AML-193 (cell line): ENCODE measurements at regions not wholly inside any gene's neighbourhood (a gene's known extent, or its start where the extent isn't known, plus 50 kb on each side); places are given as distances from the start of the nearest gene placed in this dataset.

Source experiments
- DNase-seq, 2 experiments: peaks; one replicate each; lab custom pipeline; 2025; lab: John Stamatoyannopoulos, UW

DNA sequence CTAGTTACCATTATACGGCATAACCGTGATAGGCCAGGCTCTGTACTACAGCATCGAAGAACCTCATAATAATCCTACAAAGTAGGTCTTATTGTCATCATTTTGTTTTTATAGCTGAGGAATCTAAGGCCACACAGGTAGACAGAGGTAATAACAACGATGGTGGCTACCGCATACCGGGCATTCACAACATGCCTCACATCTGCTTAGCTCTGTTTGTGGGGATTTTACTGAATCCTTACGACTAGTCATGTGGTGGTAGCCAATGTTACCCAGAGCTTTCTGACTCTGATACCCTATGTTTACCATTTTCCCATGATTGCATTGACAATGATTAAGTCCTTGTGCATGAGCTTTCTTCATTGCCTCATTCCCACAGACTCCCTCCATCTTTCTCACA is 269.4 kb downstream of the TCF7L2 start:
- DNase-seq = no peak

DNA sequence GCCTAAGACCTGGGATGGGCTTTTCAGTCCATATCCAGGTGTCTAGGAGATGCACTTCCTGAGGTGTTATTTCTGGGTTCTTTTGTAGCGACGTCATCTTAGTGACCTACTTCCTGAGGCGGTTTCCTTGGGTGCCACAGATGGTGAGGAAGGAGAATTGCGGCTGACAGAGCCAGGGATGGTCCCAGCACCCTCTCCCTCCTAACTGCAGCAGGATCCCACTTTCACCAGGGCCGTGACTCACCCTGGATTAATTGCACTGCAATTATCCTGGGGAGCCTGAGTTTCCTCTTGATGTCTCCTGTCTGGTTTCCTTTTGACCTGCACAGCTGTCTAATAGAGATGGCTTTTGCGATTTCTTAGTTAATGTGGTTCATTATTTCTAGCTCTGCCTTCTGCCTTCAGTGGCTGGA is 271.7 kb downstream of the TCF7L2 start:
- no peak for DNase-seq

DNA sequence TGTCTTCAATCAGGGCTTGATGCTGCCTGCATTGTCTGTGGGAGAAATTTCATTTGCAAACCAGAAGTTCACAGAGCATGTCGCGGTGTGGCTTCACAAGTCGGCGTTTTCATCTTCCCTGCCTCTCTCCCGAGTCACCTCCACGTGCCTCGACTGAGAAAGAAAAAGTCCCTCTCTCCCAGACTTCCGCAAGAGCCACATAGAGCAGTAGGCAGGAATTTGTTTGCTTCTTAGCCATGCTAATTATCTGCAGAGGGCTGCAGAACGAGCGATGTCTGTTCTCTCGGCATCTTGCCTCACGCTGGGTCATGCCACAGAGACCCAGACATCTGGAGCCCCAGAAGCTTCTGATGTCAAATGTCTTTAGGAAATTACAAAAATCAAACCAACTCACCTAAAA is 272.2 kb downstream of the TCF7L2 start:
- DNase-seq = no peak

DNA sequence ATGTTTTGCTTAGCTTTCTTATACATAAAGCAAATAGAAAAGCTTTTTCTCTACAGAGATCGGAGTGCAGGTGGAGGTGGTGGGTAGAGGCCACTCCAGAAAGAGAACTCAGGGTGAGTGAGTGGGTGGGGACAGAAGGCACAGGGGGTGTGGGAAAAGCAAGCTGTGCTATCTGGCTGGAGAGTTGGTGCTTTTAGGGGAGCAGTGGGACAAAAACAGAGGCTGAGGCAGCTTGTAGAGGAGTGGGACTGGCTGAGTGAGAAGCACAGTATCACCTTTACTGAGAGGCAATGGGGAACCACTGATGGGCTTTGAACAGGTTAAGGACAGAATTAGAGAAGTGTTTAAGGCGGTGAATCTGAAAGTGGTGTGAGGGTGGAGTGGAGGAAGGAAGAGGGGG is 275.3 kb downstream of the TCF7L2 start:
- DNase-seq = no peak

DNA sequence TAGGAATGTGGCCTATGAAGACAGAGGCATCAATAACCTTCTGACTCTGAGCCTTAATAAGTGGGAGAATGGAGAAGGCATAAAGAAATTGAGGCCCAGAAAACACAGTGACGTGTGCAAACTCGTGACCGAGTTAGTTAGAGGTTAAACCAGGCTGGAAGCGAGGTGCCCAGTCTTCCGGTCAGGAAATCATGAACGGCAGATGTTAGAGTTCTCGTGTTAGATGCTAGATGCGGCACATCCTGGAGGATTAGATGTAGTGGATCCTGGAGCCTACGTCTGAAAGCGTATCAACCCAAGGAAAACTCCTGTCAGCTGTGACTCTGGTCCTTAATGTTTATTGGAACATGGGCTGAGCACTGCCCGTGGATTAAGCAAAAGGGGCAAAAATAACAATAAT is 275.9 kb downstream of the TCF7L2 start:
- no peak for DNase-seq

DNA sequence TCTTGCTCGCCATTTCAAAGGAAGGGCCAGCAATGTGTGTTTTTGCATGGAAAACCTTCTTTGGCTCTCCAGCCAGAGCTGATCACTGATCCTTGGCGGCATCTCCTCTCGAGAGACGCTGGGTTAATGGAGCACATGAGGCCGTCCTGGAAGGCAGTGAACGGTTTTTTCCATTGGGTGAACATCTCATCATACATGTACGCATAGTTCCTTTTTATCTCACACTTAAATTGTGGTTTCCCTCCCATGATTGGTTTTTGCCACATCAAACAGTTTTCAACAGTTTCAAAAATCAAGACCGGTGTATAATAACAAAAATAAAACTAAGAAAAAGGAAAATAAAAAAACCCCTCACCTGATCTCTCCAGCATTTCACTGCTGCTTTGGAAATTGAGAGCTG is 276.4 kb downstream of the TCF7L2 start:
- DNase-seq = no peak

DNA sequence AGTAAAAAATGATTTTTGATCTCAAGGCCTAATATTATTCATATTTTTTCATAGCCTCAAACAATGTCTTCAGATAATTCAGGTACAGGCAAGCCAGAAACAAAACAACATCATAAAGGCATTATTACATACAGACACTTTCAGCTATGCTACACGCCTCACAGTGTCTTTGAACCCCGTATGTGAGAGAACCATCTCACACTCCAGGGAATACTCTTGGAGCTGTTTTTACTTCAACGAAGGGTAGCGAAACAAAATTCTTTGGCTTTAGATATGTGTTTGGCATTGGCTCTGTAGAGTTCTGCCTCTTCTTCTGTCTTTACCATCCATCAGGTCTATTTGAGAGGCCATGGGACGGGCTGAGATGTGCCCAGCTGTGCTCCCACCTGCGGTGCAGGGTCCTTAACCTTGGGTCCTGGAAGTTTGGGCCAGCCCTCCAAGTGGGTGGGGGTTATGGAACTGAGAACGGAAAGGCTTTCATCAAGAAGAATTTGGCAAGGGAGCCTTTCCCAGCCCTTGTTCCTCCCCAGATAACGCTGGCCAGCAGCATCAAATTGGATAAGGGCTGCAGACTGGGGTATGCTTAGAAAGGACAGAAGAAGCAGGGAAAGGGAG is 276.9 kb downstream of the TCF7L2 start:
- no peak for DNase-seq

DNA sequence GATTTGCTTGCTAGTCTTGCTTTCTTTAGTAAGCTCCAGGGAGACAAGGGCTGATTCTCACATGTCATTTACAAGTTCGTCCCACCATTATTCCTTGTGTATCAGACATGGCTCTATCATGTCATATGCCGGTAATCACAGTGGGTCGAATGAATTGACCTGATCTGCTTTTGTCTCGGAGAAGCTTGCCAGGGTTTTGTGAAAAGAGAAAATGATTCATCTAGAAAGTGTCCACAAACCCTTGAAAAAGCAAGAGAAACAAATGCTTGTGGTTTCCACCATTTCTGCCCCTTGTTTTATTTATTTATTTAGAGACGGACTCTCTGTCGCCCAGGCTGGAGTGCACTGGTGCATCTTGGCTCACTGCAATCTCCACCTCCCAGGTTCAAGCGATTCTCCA is 278.5 kb downstream of the TCF7L2 start:
- DNase-seq = no peak

DNA sequence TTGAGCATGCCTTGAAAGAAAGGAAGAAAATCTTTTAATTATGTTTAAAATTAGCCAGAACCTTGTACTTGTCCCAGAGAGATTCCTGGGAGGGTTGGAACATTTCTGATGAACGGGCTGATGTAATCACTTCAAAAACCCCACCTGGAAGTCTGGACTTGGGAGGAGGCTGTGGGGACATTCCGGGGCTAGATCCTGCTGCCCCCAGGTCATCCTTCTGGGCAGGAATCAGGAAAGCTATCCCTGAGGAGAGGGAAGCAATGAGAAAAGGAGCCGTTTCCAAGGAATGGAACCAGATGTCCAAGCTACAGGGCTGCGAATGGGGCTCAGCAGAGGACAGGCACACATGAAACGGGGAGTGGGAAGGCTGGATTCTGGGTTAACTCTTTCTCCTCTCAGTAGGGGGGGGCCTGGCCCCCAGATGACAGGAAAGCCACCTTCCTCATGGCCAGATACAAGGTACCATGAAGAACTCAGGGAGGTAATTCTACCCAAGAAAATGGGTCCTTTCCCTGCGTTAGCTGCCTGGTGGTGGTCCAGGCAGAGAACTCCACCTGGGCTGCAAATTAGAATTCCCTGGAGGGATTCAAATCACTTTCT is 280.1 kb downstream of the TCF7L2 start:
- no peak for DNase-seq

DNA sequence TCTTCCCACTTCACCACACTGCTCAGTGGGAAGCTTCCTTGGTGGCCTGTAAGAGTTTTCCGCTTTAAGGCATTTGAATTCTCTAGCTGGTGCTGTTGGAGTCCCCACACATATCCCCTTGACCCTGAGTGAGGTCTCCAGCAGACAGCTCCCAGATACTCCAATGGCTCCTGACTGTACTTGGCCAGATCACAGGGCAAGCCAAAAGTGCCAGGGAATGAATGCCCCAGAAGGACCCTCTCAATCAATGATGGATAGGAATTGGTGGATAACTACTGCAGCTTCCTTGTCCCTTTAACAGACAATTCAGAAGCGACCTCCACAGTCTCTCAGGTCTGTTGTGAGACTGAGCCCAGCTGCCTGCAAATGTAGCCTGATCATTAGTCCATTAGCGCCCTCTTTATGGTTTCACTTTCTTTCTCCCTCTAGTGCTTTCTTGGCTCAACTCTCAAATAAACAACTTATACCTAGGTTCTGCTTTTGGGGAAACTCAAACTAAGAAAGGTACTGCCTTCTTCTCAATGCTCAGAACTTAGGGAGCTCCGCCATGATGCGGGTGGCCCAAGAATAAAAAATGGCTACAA is 283.0 kb downstream of the TCF7L2 start:
- DNase-seq = no peak

DNA sequence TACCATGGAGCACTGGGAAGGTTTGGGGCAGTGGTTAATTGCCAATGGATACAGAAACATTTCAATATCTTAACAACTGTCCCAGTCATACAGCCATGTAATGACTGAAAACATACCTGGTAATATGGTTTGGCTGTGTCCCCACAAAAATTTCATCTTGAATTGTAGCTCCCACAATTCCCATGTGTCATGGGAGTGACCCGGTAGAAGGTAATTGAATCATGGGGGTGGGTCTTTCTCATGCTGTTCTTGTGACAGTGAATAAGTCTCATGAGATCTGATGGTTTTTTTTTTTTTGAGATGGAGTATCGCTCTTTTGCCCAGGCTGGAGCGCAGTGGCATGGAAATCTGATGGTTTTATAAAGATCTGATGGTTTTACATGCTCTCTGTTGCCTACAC is 284.4 kb downstream of the TCF7L2 start:
- no peak for DNase-seq

DNA sequence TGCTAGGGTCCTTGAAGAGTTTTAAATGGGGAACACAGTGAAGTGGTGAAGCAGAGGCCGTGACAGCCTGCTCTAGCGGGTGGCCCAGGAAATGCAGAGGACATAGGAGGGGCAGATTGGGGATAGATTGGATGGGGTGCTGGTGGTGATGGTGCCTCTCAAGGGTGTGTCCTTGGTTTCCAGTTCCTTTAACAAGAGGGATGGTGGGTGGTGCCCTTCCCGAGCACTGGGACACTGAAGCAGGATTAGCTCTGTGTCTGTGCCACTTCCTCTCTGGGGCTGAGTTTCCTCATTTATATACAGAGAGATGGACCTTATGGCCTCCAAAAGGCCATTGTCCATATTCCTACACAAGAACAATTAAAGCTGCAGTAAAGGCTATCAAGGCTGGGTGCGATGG is 285.5 kb downstream of the TCF7L2 start:
- DNase-seq = no peak

DNA sequence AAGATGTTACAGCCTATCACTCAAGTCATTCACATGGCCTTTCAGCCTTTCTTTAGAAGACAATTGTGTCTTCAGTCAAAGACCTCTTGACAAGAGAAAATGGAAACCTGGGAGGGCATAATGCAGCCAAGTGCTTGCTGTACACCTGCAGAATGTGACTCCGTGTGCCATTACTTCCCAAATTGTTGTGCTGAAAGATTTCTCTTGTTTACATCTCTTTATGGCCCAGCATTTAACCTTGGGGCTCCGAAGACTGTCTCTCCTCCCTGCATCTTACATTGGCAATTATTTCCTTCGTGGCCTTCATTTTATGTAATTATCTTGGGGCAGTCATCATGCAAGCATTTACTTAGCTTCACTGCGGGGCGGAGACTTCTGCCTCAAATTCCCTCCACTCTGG is 287.0 kb downstream of the TCF7L2 start:
- no peak for DNase-seq

DNA sequence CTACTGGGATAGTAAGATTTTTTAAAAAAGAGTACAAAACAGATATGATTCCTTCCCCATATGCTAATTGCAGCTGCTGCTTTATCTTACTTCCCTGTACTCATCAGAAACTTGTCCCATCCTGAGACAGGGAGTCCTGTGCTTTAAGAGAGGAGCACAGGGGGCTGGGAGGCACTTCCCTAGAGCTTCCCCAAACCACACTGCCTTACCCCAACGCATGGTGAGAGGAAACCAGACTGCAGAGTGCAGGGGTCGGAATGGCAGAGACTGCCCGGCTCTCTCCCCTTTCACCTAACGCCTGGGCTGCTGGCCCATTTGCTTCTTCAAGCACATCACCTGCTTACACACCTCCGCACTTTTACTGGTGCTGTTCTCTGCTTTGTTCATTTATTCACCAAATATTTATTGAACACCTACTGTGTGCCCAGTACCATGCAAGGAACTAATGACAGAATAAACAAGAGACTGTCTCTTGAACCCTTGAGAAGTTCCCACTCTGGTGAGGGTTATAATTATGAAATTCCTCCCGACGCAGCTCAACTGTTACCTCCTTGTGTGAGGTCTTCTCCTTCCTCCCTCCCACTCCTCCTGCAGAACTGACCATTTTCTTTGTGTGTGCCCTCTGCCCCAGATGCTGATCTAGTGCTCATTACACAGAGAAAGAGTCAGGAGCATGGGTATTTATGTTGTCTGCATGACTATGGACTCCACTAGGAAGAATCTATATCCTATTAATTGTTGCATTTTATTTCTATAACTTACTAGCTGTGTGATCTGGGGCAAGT is 289.7 kb downstream of the TCF7L2 start:
- no peak for DNase-seq

DNA sequence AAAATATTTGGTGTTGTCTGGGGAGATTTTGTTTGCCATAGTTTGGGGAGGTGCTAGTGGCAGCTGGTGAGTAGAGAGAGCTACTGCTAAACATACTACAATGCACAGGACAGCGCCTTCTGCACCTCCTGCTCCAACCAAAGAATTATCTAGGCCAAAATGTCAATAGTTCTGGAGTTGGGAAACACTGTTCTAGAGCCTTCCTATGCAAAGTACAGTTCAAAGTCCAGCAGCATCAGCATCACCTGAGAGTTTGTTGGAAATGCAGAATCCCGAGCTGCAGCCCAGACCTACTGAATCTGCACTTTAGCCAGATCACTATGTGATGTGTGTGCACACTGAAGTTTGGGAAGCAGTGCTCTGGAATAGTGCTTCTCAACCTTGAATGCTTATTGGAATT is 290.7 kb downstream of the TCF7L2 start:
- DNase-seq = no peak

DNA sequence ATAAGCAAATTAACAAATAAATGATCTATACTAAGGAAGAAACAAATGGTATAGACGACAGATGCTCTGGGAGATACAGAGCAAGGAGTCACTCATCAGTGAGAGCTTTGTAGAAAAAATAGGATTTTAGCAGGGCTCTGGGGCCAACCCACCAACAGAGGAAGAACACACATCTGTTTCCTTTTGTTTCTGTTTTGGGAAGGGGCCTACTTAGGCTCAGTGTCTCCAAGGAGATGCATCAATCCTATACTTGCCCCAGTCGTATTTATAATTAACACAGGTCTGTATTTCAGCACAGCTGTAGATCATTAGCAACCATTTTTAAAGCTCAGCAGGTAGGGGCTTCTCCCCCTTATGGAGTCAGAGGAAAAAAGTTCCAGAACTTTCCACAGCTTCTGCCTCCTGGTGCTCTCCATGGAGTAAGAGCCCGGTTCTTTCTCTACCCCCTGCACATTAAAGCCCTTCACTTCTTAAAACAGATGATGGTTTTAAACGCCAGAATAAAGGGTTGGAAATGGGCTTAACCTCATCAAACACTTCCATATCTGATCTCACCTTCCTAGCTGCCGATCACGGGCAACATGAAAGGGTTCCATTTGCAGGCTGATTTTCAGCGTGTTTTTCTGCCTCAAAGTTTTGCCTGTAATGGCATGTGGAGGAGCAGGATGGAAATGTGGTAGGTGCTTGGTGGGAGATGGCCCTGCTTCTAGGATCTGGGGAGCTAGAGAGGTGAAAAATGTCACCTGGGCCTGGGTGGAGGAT is 291.7 kb downstream of the TCF7L2 start:
- DNase-seq = no peak

DNA sequence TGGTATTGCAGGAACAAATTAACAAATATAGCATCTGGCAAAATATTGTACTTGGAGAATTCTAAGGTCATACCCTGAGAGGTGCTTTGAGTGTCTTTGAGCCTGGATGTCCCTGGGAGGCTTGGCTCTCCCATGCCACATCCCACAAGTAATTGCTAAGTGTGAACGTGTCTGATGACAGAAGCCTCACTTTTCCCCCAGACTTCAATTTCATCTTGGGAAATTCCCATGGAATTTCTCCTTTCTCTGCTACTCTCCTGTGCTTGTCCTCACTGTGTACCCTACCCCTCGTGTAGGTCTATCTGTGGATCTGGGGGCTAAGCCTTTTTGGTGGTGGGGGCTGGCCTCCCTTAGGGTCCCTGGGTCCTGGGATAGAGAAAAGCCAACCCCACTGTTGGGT is 293.3 kb downstream of the TCF7L2 start:
- no peak for DNase-seq

DNA sequence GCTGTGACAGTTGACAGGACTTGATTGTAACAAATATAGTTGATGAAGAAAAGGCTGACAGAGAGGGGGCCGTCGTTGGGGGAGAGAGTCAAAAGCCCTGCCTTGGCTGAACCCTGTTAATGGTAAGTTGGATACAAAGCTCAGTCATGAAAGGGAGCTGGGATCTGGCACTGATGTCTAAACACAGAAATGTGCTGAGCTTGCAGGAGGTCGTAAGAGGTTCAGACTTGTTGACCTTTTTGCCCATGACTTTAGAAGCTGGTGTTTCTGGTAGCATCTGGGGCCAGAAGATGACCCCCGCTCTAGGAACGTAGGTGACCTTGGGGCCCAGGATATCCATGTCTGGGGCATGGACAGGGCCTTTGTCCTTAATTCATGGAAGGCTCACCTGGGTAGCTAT is 294.7 kb downstream of the TCF7L2 start:
- DNase-seq = no peak

DNA sequence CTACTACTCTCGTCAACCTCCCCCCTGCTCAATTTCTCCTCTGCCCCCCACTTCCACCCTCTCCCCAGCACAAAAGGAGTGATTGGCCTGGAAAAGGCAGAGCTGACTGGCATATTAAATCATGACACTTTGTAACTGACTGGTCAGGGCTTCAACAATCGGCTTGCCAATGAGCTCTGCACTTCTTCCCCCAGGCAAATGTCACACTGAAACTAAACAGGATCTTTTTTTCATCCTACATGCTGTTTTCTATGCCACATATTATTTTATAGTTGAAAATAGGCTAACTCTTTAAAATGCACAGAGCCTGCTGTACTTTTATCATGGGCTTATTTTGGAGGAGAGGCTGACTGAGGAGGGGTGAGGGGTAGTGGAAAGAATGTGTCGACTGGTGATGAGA is 295.2 kb downstream of the TCF7L2 start:
- DNase-seq = no peak

DNA sequence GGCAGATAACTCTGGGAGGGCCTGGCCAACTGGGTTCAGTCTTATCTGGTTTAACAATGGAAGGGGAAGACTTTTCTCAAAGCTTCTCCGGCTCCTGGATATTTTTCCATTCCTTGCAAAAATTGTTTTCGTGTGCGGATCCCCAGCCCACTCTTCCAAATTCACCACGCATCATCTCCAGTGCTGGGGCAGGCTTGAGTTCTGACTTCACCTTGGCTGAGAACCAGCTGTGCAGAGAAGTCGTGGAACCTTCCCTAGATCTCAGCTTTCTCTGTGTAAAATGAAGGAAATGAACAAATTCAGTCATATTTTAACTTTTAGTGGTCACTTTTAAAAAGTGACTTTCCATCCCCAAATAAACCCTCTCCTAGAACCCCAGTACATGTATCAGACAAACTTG is 297.0 kb downstream of the TCF7L2 start:
- no peak for DNase-seq

DNA sequence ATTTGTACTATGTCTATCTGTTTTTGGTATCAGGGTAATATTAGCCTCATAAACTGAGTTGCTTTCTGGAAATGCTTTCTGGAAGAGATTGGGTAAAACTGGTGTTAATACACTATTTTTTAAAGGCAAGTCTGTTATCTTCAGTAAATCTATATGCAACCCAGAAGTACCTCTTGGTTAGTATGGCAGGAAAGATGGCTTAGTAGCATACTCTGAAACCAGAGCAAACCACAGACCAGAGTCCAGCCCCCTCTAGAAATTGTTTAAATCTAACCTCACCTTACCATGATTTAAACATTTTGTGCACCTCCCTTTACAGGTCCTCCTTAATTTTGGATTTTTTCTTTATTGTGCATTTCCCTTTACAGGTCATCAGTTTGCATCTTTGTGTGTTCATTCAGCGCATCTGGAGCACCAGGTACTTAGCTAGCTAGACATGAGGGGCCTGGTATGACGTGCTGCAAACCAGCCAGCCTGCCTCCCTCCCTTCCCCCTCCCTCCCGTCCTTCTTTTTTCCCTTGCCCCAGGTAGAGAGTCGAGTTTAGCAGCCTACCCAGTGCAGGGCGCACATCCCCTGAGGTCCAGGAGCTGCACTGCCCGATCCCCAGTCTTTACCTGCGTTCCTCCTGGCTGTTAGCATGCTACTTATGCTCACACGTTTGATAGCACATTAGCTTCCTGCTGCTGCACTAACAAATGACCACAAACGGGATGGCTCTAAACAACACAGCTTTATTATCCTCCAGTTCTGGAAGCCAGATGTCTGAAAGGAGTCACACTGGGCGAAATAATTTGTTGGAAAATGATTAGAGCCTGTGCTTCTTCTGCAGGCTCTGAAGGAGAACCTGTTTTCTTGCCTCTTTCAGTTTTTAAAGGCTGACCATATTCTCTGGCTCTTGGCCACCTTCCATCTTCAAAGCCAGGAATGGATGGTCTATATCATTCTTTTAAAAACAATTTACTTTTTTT is 299.9 kb upstream of the HABP2 start:
- no peak for DNase-seq
